ENCODE measurements at regions not wholly inside any gene's neighbourhood (a gene's known extent, or its start where the extent isn't known, plus 50 kb on each side); places are given as distances from the start of the nearest gene placed in this dataset.

DNA sequence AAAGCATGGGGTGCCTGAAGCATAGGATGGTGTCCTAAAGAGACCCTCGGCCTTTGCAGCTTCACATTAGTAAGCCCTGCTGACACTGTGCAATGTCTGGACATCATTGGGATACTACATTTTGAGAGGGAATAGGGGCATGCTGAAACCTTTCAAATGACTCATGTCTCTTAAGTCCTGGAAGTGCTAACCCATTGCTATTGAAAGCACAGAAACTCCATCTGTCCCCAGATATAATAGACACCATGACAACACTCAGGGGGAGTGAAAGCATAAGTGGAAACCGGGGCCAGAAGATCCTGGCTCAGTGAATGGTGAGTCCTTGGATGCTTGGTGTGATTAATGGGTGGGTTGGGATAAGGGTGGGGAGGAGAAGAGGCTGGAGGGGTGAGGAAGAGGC lies 595.5 kb upstream of the ID2 start:
- no peaks in the 10 kb centered on the region for H3F3A ChIP-seq (ENCODE audit: low read depth)
- no peaks in the 10 kb centered on the region for H4K20me1 ChIP-seq (ENCODE audit: insufficient read depth, low read length, poor library complexity, severe bottlenecking)
- no peak overlapping the region for H2AFZ ChIP-seq (ENCODE audit: low read length)
- no peaks in the 10 kb centered on the region for H3K9me2 ChIP-seq (replicated peaks; ENCODE audit: low read depth, low read length)
- H3K9me3 ChIP-seq (ENCODE audit: insufficient read depth, low read depth, low read length) = no peaks in the 10 kb centered on the region
- no peaks in the 10 kb centered on the region for H3K27me3 ChIP-seq (ENCODE audit: insufficient read depth, low read length, poor library complexity, severe bottlenecking)
- H3K4me3 ChIP-seq (ENCODE audit: low read length, poor library complexity, severe bottlenecking) = no peak overlapping the region
- no peaks in the 10 kb centered on the region for H3K79me2 ChIP-seq (ENCODE audit: insufficient read depth, low read length)
- no peaks in the 10 kb centered on the region for H3K36me3 ChIP-seq (ENCODE audit: insufficient read depth, low read length)
- no peak overlapping the region for H3K9ac ChIP-seq (ENCODE audit: low read depth, low read length, poor library complexity, severe bottlenecking)
- no peak overlapping the region for H3K4me2 ChIP-seq (ENCODE audit: low read depth, low read length, poor library complexity, severe bottlenecking)
- peaks cover 10% of the 10 kb centered on the region for H3K4me1 ChIP-seq (ENCODE audit: insufficient read depth, low read length, poor library complexity, severe bottlenecking)
- TF ChIP-seq EZH2phosphoT487 (IDR thresholded peaks at IDR 0.05; ENCODE audit: borderline replicate concordance) (no peak), CTCF (conservative IDR thresholded peaks at IDR 0.05; ENCODE audit: low read length) (no peak)

GRCh38 chr2:8086796-8087479 lies 594.9 kb upstream of the ID2 start:
- H3F3A ChIP-seq (ENCODE audit: low read depth) = no peaks in the 10 kb centered on the region
- no peak overlapping the region for H3K4me2 ChIP-seq (ENCODE audit: low read depth, low read length, poor library complexity, severe bottlenecking)
- H3K27me3 ChIP-seq (ENCODE audit: insufficient read depth, low read length, poor library complexity, severe bottlenecking) = no peaks in the 10 kb centered on the region
- no peaks in the 10 kb centered on the region for H3K9me2 ChIP-seq (replicated peaks; ENCODE audit: low read depth, low read length)
- no peak overlapping the region for H2AFZ ChIP-seq (ENCODE audit: low read length)
- H3K9ac ChIP-seq (ENCODE audit: low read depth, low read length, poor library complexity, severe bottlenecking) = no peak overlapping the region
- no peaks in the 10 kb centered on the region for H3K36me3 ChIP-seq (ENCODE audit: insufficient read depth, low read length)
- H3K4me1 ChIP-seq (ENCODE audit: insufficient read depth, low read length, poor library complexity, severe bottlenecking) = peaks cover 10% of the 10 kb centered on the region
- no peaks in the 10 kb centered on the region for H3K9me3 ChIP-seq (ENCODE audit: insufficient read depth, low read depth, low read length)
- H4K20me1 ChIP-seq (ENCODE audit: insufficient read depth, low read length, poor library complexity, severe bottlenecking) = no peaks in the 10 kb centered on the region
- TF ChIP-seq CTCF (conservative IDR thresholded peaks at IDR 0.05; ENCODE audit: low read length) (no peak), EZH2phosphoT487 (IDR thresholded peaks at IDR 0.05; ENCODE audit: borderline replicate concordance) (no peak)
- H3K4me3 ChIP-seq (ENCODE audit: low read length, poor library complexity, severe bottlenecking) = no peak overlapping the region
- H3K79me2 ChIP-seq (ENCODE audit: insufficient read depth, low read length) = no peaks in the 10 kb centered on the region

DNA sequence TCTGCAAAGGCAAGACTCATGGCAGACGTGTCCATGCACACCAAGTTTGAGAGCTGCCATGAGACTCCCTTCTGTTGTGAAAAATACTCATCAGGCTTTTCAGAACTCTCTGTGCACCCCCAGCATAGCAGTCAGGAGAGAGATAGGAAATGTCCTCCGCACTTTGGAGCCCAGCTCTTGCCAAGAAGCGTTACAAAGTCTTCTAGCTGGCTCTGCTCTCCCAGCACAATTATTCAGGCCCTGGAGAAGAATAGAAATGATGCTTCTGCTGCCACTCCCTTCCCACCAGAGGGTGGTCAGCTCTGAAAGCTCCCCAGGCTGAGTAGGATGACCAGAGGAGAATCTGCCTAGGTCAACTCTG lies 594.4 kb upstream of the ID2 start:
- Histone ChIP-seq H3K9me3 (ENCODE audit: insufficient read depth, low read depth, low read length) (no peaks in the 10 kb centered on the region), H4K20me1 (ENCODE audit: insufficient read depth, low read length, poor library complexity, severe bottlenecking) (no peaks in the 10 kb centered on the region), H3K4me2 (ENCODE audit: low read depth, low read length, poor library complexity, severe bottlenecking) (no peak overlapping the region), H3K4me3 (ENCODE audit: low read length, poor library complexity, severe bottlenecking) (no peak overlapping the region), H3K9me2 (replicated peaks; ENCODE audit: low read depth, low read length) (no peaks in the 10 kb centered on the region), H3K36me3 (ENCODE audit: insufficient read depth, low read length) (no peaks in the 10 kb centered on the region), H3K9ac (ENCODE audit: low read depth, low read length, poor library complexity, severe bottlenecking) (no peak overlapping the region), H3K4me1 (ENCODE audit: insufficient read depth, low read length, poor library complexity, severe bottlenecking) (peaks cover 10% of the 10 kb centered on the region), H3K79me2 (ENCODE audit: insufficient read depth, low read length) (no peaks in the 10 kb centered on the region), H3F3A (ENCODE audit: low read depth) (no peaks in the 10 kb centered on the region), H2AFZ (ENCODE audit: low read length) (no peak overlapping the region), H3K27me3 (ENCODE audit: insufficient read depth, low read length, poor library complexity, severe bottlenecking) (no peaks in the 10 kb centered on the region)
- no peak for TF ChIP-seq EZH2phosphoT487 (IDR thresholded peaks at IDR 0.05; ENCODE audit: borderline replicate concordance)

- peaks cover 10% of the 10 kb centered on the region for H3K4me1 ChIP-seq (ENCODE audit: insufficient read depth, low read length, poor library complexity, severe bottlenecking)
- no peaks in the 10 kb centered on the region for H3F3A ChIP-seq (ENCODE audit: low read depth)
- no peak overlapping the region for H3K9ac ChIP-seq (ENCODE audit: low read depth, low read length, poor library complexity, severe bottlenecking)
These were observed 593.0 kb upstream of the ID2 start for GRCh38 chr2:8088810-8089209.

More at GRCh38 chr2:8088810-8089209, 593.0 kb upstream of the ID2 start:
- Histone ChIP-seq H3K36me3 (ENCODE audit: insufficient read depth, low read length) (no peaks in the 10 kb centered on the region), H3K9me3 (ENCODE audit: insufficient read depth, low read depth, low read length) (no peaks in the 10 kb centered on the region), H3K79me2 (ENCODE audit: insufficient read depth, low read length) (no peaks in the 10 kb centered on the region), H3K4me3 (ENCODE audit: low read length, poor library complexity, severe bottlenecking) (no peak overlapping the region), H3K9me2 (replicated peaks; ENCODE audit: low read depth, low read length) (no peaks in the 10 kb centered on the region), H4K20me1 (ENCODE audit: insufficient read depth, low read length, poor library complexity, severe bottlenecking) (no peaks in the 10 kb centered on the region), H3K4me2 (ENCODE audit: low read depth, low read length, poor library complexity, severe bottlenecking) (no peak overlapping the region), H3K27me3 (ENCODE audit: insufficient read depth, low read length, poor library complexity, severe bottlenecking) (no peaks in the 10 kb centered on the region), H2AFZ (ENCODE audit: low read length) (no peak overlapping the region)
- TF ChIP-seq CTCF (conservative IDR thresholded peaks at IDR 0.05; ENCODE audit: low read length) (no peak), EZH2phosphoT487 (IDR thresholded peaks at IDR 0.05; ENCODE audit: borderline replicate concordance) (no peak)

All from Loucy (cell line).